ENCODE measurements at regions not wholly inside any gene's neighbourhood (a gene's known extent, or its start where the extent isn't known, plus 50 kb on each side); places are given as distances from the start of the nearest gene placed in this dataset.
A peak's percentile ranks its signal among the peaks of the same experiment; 100 is the strongest.

GRCh38 chr4:151573474-151573873 lies 164.5 kb downstream of the FHIP1A start:
- Histone ChIP-seq H3K9me3 (ENCODE audit: low read depth) (no peaks in the 10 kb centered on the region), H3K36me3 (no peaks in the 10 kb centered on the region), H3K27me3 (no peaks in the 10 kb centered on the region), H3K27ac (no peak overlapping the region), H3K4me1 (ENCODE audit: low read depth) (no peaks in the 10 kb centered on the region), H3K4me3 (no peak overlapping the region)
- TF ChIP-seq CTCF (IDR thresholded peaks at IDR 0.05; ENCODE audit: low read depth, low read length): no peak
- DNase-seq (ENCODE audit: low read depth in 1 of 2, low spot score in 1 of 2): no peak

DNA sequence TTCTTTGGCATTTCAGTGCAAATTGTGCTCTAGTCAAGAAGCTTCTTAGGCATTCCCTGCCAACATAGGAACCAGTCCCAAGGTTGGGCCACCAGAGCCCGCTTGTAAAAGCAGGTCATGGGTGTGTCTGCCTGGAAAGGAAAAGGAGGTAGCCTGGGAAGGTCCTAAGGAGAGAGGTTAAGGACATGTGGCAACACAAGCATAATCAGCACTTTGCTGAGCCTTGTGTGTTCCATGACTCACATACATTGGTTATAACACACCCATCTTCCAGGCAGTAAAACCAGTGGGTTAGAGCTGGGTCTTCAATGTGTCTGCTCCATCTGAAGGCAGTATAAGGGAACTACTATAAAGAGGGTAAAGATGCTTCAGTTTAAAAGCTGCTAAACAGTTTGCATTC lies 165.0 kb downstream of the FHIP1A start:
- DNase-seq (ENCODE audit: low read depth in 1 of 2, low spot score in 1 of 2): no peak
- no peaks in the 10 kb centered on the region for H3K36me3 ChIP-seq
- no peak overlapping the region for H3K27ac ChIP-seq
- no peaks in the 10 kb centered on the region for H3K9me3 ChIP-seq (ENCODE audit: low read depth)
- TF ChIP-seq CTCF (IDR thresholded peaks at IDR 0.05; ENCODE audit: low read depth, low read length): no peak
- no peaks in the 10 kb centered on the region for H3K27me3 ChIP-seq
- H3K4me3 ChIP-seq: no peak overlapping the region
- no peaks in the 10 kb centered on the region for H3K4me1 ChIP-seq (ENCODE audit: low read depth)

DNA sequence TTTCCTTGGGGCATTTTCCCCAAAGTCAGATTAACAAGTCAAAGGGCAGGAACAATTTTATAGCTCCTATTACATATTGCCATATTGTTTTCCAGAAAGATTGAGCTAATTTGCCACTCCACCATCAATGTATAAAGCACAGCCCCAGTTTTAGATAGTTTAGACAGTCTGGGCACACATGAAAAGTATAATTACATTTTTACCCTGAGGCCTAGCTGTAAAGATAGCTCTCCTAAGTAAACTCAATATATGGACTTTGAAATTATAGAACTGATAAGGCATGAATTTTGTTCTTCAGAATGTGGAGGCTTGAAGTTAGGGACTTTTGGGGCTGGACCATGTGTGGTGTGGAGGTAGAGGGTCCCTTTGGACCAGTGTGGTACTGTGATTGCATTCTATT lies 166.0 kb downstream of the FHIP1A start:
- no peaks in the 10 kb centered on the region for H3K4me1 ChIP-seq (ENCODE audit: low read depth)
- H3K4me3 ChIP-seq: no peak overlapping the region
- no peaks in the 10 kb centered on the region for H3K9me3 ChIP-seq (ENCODE audit: low read depth)
- TF ChIP-seq CTCF (IDR thresholded peaks at IDR 0.05; ENCODE audit: low read depth, low read length): no peak
- H3K27me3 ChIP-seq: no peaks in the 10 kb centered on the region
- DNase-seq (ENCODE audit: low read depth in 1 of 2, low spot score in 1 of 2): no peak
- no peak overlapping the region for H3K27ac ChIP-seq
- H3K36me3 ChIP-seq: no peaks in the 10 kb centered on the region

DNA sequence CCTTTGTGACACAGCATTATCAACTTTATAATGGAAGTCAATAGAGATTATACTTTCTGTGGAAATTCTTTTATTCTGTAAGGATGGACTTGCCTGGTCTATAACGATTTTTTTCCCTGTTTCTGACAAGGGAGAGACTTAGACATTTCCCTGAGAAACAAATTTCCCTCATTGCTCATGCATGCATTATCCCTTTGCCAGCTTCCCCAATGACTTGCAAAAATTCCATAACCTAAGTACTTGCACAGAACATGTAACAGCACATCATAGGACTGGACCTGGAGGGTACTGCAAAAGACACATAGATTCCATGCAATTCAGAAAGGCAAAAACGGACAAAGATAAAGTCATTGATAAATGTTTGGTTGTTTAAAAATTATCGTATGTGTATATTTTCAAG lies 166.7 kb downstream of the FHIP1A start:
- Histone ChIP-seq H3K4me1 (ENCODE audit: low read depth) (no peaks in the 10 kb centered on the region), H3K27me3 (no peaks in the 10 kb centered on the region), H3K9me3 (ENCODE audit: low read depth) (no peaks in the 10 kb centered on the region), H3K27ac (no peak overlapping the region), H3K4me3 (no peak overlapping the region), H3K36me3 (no peaks in the 10 kb centered on the region)
- DNase-seq (ENCODE audit: low read depth in 1 of 2, low spot score in 1 of 2): no peak
- no peak for TF ChIP-seq CTCF (IDR thresholded peaks at IDR 0.05; ENCODE audit: low read depth, low read length)

GRCh38 chr4:151576627-151577026 lies 167.7 kb downstream of the FHIP1A start:
- H3K9me3 ChIP-seq (ENCODE audit: low read depth): no peaks in the 10 kb centered on the region
- H3K36me3 ChIP-seq: no peaks in the 10 kb centered on the region
- H3K27me3 ChIP-seq: no peaks in the 10 kb centered on the region
- no peak overlapping the region for H3K27ac ChIP-seq
- DNase-seq (ENCODE audit: low read depth in 1 of 2, low spot score in 1 of 2): peak in 1 of 2 donors; percentile 17
- no peak for TF ChIP-seq CTCF (IDR thresholded peaks at IDR 0.05; ENCODE audit: low read depth, low read length)
- no peak overlapping the region for H3K4me3 ChIP-seq
- H3K4me1 ChIP-seq (ENCODE audit: low read depth): no peaks in the 10 kb centered on the region

DNA sequence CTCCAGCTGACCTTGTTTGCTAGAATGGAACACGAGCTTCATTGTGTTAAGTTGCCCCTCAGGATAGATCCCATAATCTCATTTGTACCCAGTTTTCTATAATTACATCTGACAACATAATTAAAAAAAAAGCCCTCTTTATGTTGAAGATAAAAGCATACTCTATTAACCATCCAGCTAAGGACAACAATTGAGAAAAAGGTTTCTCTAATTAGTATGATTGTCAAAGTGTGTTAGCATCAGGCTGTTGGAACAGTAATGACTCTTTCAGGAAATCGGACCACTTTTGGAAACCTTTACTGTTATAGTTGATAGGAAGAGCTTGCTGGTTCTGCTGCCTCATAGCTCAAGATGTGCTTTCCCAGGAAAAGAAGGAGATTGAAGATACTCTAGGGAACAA lies 172.6 kb downstream of the FHIP1A start:
- H3K4me1 ChIP-seq (ENCODE audit: low read depth): no peaks in the 10 kb centered on the region
- no peaks in the 10 kb centered on the region for H3K27me3 ChIP-seq
- H3K9me3 ChIP-seq (ENCODE audit: low read depth): no peaks in the 10 kb centered on the region
- TF ChIP-seq CTCF (IDR thresholded peaks at IDR 0.05; ENCODE audit: low read depth, low read length): no peak
- H3K36me3 ChIP-seq: no peaks in the 10 kb centered on the region
- no peak for DNase-seq (ENCODE audit: low read depth in 1 of 2, low spot score in 1 of 2)
- H3K4me3 ChIP-seq: no peak overlapping the region
- no peak overlapping the region for H3K27ac ChIP-seq

Measured in cardiac muscle cell (in vitro differentiated cells and primary cell).